GM23338 (cell line): ENCODE measurements at regions not wholly inside any gene's neighbourhood (a gene's known extent, or its start where the extent isn't known, plus 50 kb on each side); places are given as distances from the start of the nearest gene placed in this dataset.

ENCODE experiments used
- ATAC-seq: fragments of 200-7000 bp; cut with Tn5 transposase; 3 replicates; pipeline ENCODE4 v1.9.1; 2020
- DNase-seq: peaks from one replicate; pipeline ENCODE4 v3.0.0-alpha.2; 2015; ENCODE audit warnings: low spot score
- H2AFZ ChIP-seq: fragments of 200-600 bp; sonication (generic); 2 replicates; pipeline ENCODE4 v1.8.0; 2016; ENCODE audit warnings: antibody characterized with exemption, mild to moderate bottlenecking, moderate library complexity
- H3F3A ChIP-seq: fragments of 200-600 bp; sonication (generic); replicated peaks from 2 replicates; pipeline ENCODE4 v1.8.0; 2017; ENCODE audit warnings: antibody characterized with exemption, mixed run types, low read depth
- H3K27ac ChIP-seq: fragments of 200-600 bp; sonication (generic); 2 replicates; pipeline ENCODE4 v1.6.1; 2016; ENCODE audit warnings: low read depth
- H3K27me3 ChIP-seq: fragments of 200-600 bp; sonication (generic); 2 replicates; pipeline ENCODE4 v1.8.0; 2016; ENCODE audit warnings: mild to moderate bottlenecking, mixed run types, moderate library complexity; ENCODE audit not compliant: insufficient read depth
- H3K36me3 ChIP-seq: fragments of 200-600 bp; sonication (generic); 2 replicates; pipeline ENCODE4 v1.8.0; 2016; ENCODE audit warnings: mild to moderate bottlenecking; ENCODE audit not compliant: insufficient read depth
- H3K4me1 ChIP-seq: fragments of 200-600 bp; sonication (generic); 2 replicates; pipeline ENCODE4 v1.8.0; 2016; ENCODE audit warnings: mild to moderate bottlenecking, moderate library complexity; ENCODE audit not compliant: insufficient read depth
- H3K4me2 ChIP-seq: fragments of 200-600 bp; sonication (generic); 2 replicates; pipeline ENCODE4 v1.7.1; 2017; ENCODE audit warnings: mixed run types
- H3K4me3 ChIP-seq: fragments of 200-600 bp; sonication (generic); 2 replicates; pipeline ENCODE4 v1.6.1; 2016; ENCODE audit warnings: mixed run types
- H3K79me2 ChIP-seq: fragments of 200-600 bp; sonication (generic); replicated peaks from 2 replicates; pipeline ENCODE4 v1.8.0; 2017; ENCODE audit warnings: mild to moderate bottlenecking; ENCODE audit not compliant: insufficient read depth
- H3K9me2 ChIP-seq: fragments of 200-600 bp; sonication (generic); 2 replicates; pipeline ENCODE4 v1.8.0; 2017; ENCODE audit not compliant: insufficient read depth
- H4K20me1 ChIP-seq: fragments of 200-600 bp; sonication (generic); replicated peaks from 2 replicates; pipeline ENCODE4 v1.8.0; 2017; ENCODE audit warnings: mild to moderate bottlenecking; ENCODE audit not compliant: insufficient read depth
- H3K27ac Mint-ChIP-seq: 2 replicates; pipeline ENCODE4 v1.8.0; 2020; ENCODE audit warnings: inconsistent platforms, mild to moderate bottlenecking, moderate library complexity, mixed read lengths
- H3K27me3 Mint-ChIP-seq: 3 replicates; pipeline ENCODE4 v1.8.0; 2022; ENCODE audit warnings: low read depth, mild to moderate bottlenecking, moderate library complexity, mixed read lengths, inconsistent platforms; ENCODE audit not compliant: insufficient read depth, poor library complexity
- H3K36me3 Mint-ChIP-seq: 3 replicates; pipeline ENCODE4 v1.8.0; 2021; ENCODE audit warnings: low read depth, mild to moderate bottlenecking, inconsistent platforms, moderate library complexity, mixed read lengths
- H3K4me1 Mint-ChIP-seq: 3 replicates; pipeline ENCODE4 v1.8.0; 2020; ENCODE audit warnings: mild to moderate bottlenecking, inconsistent platforms, mixed read lengths
- H3K4me3 Mint-ChIP-seq: 3 replicates; pipeline ENCODE4 v1.8.0; 2021; ENCODE audit warnings: moderate library complexity, mild to moderate bottlenecking, inconsistent platforms, mixed read lengths
- H3K9me3 Mint-ChIP-seq: 3 replicates; pipeline ENCODE4 v1.8.0; 2020; ENCODE audit warnings: moderate library complexity, mild to moderate bottlenecking, inconsistent platforms, mixed read lengths
- CREB1 ChIP-seq: fragments of 250-450 bp; sonication (Bioruptor Pico); IDR thresholded peaks from 2 replicates; pipeline ENCODE4 v1.5.0; 2020; ENCODE audit warnings: low read depth, mild to moderate bottlenecking, moderate library complexity
- EZH2 ChIP-seq: fragments of 200-600 bp; sonication (generic); IDR thresholded peaks from one replicate; pipeline ENCODE4 v1.8.0; 2017; ENCODE audit warnings: antibody characterized with exemption, mild to moderate bottlenecking, low read depth; ENCODE audit not compliant: unreplicated experiment
- EZH2phosphoT487 ChIP-seq: fragments of 200-600 bp; sonication (generic); IDR thresholded peaks from one replicate; pipeline ENCODE4 v1.8.1; 2018; ENCODE audit warnings: antibody characterized with exemption; ENCODE audit not compliant: unreplicated experiment
- JUNB ChIP-seq: IDR thresholded peaks from one replicate; pipeline ENCODE4 v1.6.1; 2016; ENCODE audit warnings: antibody characterized with exemption; ENCODE audit not compliant: unreplicated experiment
- NANOG ChIP-seq: IDR thresholded peaks from 2 replicates; pipeline ENCODE4 v1.6.1; 2016; ENCODE audit warnings: antibody characterized with exemption, borderline replicate concordance
- POLR2AphosphoS5 ChIP-seq: IDR thresholded peaks from 2 replicates; pipeline ENCODE4 v1.6.1; 2016; ENCODE audit warnings: antibody characterized with exemption, low read depth
- STAT1 ChIP-seq: IDR thresholded peaks from one replicate; pipeline ENCODE4 v1.6.1; 2016; ENCODE audit warnings: antibody characterized with exemption; ENCODE audit not compliant: unreplicated experiment
- ZNF114 ChIP-seq: fragments of 250-450 bp; sonication (Bioruptor Pico); IDR thresholded peaks from 2 replicates; pipeline ENCODE4 v1.5.0; 2020; ENCODE audit warnings: mild to moderate bottlenecking, moderate library complexity
- ZNF331 ChIP-seq: fragments of 250-450 bp; sonication (Bioruptor Pico); IDR thresholded peaks from 2 replicates; pipeline ENCODE4 v1.5.0; 2020; ENCODE audit warnings: low read depth, mild to moderate bottlenecking, moderate library complexity
- TF ChIP-seq, protein P1 (sequence below): IDR thresholded peaks from one replicate; pipeline ENCODE4 v1.6.1; 2018; ENCODE audit warnings: antibody characterized with exemption; ENCODE audit not compliant: unreplicated experiment
- TF ChIP-seq, protein P2 (sequence below): fragments of 250-450 bp; sonication (Bioruptor Pico); IDR thresholded peaks from 2 replicates; pipeline ENCODE4 v1.5.0; 2020; ENCODE audit warnings: mild to moderate bottlenecking, moderate library complexity
- TF ChIP-seq, protein P3 (sequence below): IDR thresholded peaks from 2 replicates; pipeline ENCODE4 v1.6.1; 2016; ENCODE audit warnings: antibody characterized with exemption
- TF ChIP-seq, protein P4 (sequence below), 2 experiments: fragments of 200-600 bp in 1 of 2; sonication (generic) in 1 of 2; conservative IDR thresholded peaks; 2 replicates each; pipeline versions ENCODE4 v1.5.1 to v1.6.1; 2016 to 2017; ENCODE audit warnings: antibody characterized with exemption in 2 of 2, low read depth in 2 of 2, mild to moderate bottlenecking in 2 of 2, moderate library complexity in 1 of 2

DNA sequence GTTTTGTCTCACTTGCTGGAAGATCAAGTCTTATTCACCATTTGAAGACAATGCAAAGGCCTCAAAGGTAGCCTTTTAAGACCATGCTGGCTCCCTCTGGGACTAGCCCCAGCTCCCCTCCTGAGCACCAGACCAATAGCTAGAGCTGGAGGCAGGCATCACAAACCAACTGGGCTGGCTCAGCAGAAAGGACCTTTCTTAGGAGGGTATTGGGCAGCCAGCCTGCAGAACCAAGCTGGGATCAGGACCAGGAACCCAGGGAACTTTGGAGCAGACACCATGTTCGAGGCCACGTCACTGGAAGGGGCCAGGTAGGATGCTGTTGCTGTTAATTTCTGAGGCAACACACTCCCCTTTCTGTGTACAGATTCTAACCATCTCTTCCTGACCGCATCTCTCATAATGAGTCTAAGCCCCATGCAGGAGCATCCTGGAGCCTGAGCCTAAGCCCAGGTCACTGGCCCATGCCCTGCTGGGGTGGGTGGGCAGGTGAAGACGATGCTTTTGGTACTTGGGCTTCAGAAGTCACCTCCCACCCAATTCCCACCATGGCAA lies 81.4 kb upstream of the KLF13 start:
- H3K4me3 Mint-ChIP-seq, result no peak overlapping the region
- Histone ChIP-seq H2AFZ (no peak overlapping the region), H3K36me3 (no peaks in the 10 kb centered on the region), H3K79me2 (no peaks in the 10 kb centered on the region), H3K4me3 (no peak overlapping the region), H3K4me2 (no peak overlapping the region), H3F3A (no peaks in the 10 kb centered on the region), H4K20me1 (no peaks in the 10 kb centered on the region), H3K27me3 (no peaks in the 10 kb centered on the region), H3K9me2 (0 out of 2 replicates have a peak, but pooled peaks cover 7% of the 10 kb centered on the region), H3K4me1 (no peaks in the 10 kb centered on the region), H3K27ac (no peak overlapping the region)
- TF ChIP-seq, protein P1, sequence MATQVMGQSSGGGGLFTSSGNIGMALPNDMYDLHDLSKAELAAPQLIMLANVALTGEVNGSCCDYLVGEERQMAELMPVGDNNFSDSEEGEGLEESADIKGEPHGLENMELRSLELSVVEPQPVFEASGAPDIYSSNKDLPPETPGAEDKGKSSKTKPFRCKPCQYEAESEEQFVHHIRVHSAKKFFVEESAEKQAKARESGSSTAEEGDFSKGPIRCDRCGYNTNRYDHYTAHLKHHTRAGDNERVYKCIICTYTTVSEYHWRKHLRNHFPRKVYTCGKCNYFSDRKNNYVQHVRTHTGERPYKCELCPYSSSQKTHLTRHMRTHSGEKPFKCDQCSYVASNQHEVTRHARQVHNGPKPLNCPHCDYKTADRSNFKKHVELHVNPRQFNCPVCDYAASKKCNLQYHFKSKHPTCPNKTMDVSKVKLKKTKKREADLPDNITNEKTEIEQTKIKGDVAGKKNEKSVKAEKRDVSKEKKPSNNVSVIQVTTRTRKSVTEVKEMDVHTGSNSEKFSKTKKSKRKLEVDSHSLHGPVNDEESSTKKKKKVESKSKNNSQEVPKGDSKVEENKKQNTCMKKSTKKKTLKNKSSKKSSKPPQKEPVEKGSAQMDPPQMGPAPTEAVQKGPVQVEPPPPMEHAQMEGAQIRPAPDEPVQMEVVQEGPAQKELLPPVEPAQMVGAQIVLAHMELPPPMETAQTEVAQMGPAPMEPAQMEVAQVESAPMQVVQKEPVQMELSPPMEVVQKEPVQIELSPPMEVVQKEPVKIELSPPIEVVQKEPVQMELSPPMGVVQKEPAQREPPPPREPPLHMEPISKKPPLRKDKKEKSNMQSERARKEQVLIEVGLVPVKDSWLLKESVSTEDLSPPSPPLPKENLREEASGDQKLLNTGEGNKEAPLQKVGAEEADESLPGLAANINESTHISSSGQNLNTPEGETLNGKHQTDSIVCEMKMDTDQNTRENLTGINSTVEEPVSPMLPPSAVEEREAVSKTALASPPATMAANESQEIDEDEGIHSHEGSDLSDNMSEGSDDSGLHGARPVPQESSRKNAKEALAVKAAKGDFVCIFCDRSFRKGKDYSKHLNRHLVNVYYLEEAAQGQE, result no peak
- TF ChIP-seq JUNB, result no peak
- TF ChIP-seq EZH2phosphoT487, result no peak
- TF ChIP-seq ZNF114 (CRISPR knock-in tag), result no peak
- no peak for TF ChIP-seq STAT1
- no peak for TF ChIP-seq POLR2AphosphoS5
- TF ChIP-seq NANOG, result no peak
- TF ChIP-seq, protein P2, sequence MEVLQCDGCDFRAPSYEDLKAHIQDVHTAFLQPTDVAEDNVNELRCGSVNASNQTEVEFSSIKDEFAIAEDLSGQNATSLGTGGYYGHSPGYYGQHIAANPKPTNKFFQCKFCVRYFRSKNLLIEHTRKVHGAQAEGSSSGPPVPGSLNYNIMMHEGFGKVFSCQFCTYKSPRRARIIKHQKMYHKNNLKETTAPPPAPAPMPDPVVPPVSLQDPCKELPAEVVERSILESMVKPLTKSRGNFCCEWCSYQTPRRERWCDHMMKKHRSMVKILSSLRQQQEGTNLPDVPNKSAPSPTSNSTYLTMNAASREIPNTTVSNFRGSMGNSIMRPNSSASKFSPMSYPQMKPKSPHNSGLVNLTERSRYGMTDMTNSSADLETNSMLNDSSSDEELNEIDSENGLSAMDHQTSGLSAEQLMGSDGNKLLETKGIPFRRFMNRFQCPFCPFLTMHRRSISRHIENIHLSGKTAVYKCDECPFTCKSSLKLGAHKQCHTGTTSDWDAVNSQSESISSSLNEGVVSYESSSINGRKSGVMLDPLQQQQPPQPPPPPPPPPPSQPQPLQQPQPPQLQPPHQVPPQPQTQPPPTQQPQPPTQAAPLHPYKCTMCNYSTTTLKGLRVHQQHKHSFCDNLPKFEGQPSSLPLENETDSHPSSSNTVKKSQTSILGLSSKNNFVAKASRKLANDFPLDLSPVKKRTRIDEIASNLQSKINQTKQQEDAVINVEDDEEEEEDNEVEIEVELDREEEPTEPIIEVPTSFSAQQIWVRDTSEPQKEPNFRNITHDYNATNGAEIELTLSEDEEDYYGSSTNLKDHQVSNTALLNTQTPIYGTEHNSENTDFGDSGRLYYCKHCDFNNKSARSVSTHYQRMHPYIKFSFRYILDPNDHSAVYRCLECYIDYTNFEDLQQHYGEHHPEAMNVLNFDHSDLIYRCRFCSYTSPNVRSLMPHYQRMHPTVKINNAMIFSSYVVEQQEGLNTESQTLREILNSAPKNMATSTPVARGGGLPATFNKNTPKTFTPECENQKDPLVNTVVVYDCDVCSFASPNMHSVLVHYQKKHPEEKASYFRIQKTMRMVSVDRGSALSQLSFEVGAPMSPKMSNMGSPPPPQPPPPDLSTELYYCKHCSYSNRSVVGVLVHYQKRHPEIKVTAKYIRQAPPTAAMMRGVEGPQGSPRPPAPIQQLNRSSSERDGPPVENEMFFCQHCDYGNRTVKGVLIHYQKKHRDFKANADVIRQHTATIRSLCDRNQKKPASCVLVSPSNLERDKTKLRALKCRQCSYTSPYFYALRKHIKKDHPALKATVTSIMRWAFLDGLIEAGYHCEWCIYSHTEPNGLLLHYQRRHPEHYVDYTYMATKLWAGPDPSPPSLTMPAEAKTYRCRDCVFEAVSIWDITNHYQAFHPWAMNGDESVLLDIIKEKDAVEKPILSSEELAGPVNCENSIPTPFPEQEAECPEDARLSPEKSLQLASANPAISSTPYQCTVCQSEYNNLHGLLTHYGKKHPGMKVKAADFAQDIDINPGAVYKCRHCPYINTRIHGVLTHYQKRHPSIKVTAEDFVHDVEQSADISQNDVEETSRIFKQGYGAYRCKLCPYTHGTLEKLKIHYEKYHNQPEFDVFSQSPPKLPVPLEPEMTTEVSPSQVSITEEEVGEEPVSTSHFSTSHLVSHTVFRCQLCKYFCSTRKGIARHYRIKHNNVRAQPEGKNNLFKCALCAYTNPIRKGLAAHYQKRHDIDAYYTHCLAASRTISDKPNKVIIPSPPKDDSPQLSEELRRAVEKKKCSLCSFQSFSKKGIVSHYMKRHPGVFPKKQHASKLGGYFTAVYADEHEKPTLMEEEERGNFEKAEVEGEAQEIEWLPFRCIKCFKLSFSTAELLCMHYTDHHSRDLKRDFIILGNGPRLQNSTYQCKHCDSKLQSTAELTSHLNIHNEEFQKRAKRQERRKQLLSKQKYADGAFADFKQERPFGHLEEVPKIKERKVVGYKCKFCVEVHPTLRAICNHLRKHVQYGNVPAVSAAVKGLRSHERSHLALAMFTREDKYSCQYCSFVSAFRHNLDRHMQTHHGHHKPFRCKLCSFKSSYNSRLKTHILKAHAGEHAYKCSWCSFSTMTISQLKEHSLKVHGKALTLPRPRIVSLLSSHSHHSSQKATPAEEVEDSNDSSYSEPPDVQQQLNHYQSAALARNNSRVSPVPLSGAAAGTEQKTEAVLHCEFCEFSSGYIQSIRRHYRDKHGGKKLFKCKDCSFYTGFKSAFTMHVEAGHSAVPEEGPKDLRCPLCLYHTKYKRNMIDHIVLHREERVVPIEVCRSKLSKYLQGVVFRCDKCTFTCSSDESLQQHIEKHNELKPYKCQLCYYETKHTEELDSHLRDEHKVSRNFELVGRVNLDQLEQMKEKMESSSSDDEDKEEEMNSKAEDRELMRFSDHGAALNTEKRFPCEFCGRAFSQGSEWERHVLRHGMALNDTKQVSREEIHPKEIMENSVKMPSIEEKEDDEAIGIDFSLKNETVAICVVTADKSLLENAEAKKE, result no peak
- TF ChIP-seq, protein P3, sequence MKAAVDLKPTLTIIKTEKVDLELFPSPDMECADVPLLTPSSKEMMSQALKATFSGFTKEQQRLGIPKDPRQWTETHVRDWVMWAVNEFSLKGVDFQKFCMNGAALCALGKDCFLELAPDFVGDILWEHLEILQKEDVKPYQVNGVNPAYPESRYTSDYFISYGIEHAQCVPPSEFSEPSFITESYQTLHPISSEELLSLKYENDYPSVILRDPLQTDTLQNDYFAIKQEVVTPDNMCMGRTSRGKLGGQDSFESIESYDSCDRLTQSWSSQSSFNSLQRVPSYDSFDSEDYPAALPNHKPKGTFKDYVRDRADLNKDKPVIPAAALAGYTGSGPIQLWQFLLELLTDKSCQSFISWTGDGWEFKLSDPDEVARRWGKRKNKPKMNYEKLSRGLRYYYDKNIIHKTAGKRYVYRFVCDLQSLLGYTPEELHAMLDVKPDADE, result no peak
- no peak for TF ChIP-seq ZNF331 (CRISPR knock-in tag)
- TF ChIP-seq CREB1, result no peak
- TF ChIP-seq EZH2, result no peak
- TF ChIP-seq, protein P4, sequence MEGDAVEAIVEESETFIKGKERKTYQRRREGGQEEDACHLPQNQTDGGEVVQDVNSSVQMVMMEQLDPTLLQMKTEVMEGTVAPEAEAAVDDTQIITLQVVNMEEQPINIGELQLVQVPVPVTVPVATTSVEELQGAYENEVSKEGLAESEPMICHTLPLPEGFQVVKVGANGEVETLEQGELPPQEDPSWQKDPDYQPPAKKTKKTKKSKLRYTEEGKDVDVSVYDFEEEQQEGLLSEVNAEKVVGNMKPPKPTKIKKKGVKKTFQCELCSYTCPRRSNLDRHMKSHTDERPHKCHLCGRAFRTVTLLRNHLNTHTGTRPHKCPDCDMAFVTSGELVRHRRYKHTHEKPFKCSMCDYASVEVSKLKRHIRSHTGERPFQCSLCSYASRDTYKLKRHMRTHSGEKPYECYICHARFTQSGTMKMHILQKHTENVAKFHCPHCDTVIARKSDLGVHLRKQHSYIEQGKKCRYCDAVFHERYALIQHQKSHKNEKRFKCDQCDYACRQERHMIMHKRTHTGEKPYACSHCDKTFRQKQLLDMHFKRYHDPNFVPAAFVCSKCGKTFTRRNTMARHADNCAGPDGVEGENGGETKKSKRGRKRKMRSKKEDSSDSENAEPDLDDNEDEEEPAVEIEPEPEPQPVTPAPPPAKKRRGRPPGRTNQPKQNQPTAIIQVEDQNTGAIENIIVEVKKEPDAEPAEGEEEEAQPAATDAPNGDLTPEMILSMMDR (conservative IDR thresholded peaks at IDR 0.05; ENCODE audit: low read depth in 2 of 2), result no peak
- ATAC-seq (no peak), DNase-seq (no peak)
- no peaks in the 10 kb centered on the region for H3K9me3 Mint-ChIP-seq
- H3K36me3 Mint-ChIP-seq, result no peaks in the 10 kb centered on the region
- peaks cover 7% of the 10 kb centered on the region for H3K27me3 Mint-ChIP-seq
- no peaks in the 10 kb centered on the region for H3K4me1 Mint-ChIP-seq
- H3K27ac Mint-ChIP-seq, result no peak overlapping the region
